ENCODE measurements at regions not wholly inside any gene's neighbourhood (a gene's known extent, or its start where the extent isn't known, plus 50 kb on each side); places are given as distances from the start of the nearest gene placed in this dataset.

DNA sequence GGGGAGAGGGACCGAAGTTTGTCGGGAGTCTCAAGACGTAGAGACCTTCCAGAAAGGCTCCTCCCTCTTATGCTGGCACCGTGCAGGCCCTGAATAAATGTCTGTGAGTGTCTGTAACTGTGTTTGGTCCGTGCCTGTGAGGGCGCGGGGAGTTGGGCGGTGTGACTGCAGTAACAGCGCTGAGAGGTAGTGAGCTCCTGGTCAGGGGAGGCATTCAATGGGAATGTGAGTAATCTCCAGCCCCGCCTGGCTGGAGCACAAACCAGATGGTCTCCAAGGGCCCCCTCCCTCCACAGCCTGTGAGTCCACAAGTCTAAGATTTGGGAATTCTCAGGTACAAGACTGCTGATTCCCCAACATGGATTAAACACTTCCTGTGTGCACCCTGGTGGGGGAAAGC is 100.0 kb downstream of the HMX1 start:
- DNase-seq (ENCODE audit: low spot score): no peak
- no peak overlapping the region for H3K27ac Mint-ChIP-seq (ENCODE audit: unreplicated experiment)
- H3K4me3 Mint-ChIP-seq (ENCODE audit: unreplicated experiment): no peak overlapping the region
- H3K9me3 Mint-ChIP-seq (ENCODE audit: unreplicated experiment): no peaks in the 10 kb centered on the region
- H3K4me1 Mint-ChIP-seq (ENCODE audit: unreplicated experiment): no peaks in the 10 kb centered on the region
- peaks cover 9% of the 10 kb centered on the region for H3K27me3 Mint-ChIP-seq (ENCODE audit: unreplicated experiment)
- TF ChIP-seq, protein P1, sequence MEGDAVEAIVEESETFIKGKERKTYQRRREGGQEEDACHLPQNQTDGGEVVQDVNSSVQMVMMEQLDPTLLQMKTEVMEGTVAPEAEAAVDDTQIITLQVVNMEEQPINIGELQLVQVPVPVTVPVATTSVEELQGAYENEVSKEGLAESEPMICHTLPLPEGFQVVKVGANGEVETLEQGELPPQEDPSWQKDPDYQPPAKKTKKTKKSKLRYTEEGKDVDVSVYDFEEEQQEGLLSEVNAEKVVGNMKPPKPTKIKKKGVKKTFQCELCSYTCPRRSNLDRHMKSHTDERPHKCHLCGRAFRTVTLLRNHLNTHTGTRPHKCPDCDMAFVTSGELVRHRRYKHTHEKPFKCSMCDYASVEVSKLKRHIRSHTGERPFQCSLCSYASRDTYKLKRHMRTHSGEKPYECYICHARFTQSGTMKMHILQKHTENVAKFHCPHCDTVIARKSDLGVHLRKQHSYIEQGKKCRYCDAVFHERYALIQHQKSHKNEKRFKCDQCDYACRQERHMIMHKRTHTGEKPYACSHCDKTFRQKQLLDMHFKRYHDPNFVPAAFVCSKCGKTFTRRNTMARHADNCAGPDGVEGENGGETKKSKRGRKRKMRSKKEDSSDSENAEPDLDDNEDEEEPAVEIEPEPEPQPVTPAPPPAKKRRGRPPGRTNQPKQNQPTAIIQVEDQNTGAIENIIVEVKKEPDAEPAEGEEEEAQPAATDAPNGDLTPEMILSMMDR (IDR thresholded peaks at IDR 0.05; ENCODE audit: unreplicated experiment): no peak
- no peaks in the 10 kb centered on the region for H3K36me3 Mint-ChIP-seq (ENCODE audit: low read depth, unreplicated experiment)

DNA sequence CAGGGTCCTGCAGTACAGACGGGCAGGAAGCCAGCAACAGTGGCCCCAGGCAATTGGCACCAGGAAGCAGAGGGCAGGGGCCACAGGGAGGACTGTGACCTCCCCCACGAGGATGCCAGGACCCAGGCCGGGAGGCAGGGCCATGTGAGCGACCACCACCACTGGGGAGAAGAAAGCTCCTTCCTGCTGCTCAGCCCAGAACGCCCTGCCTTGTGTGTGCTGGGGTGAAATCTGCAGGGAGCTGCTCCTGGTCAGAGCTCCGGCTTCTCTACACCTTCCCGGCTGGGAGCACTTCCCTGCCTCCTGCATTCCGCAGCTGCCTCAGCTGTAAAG is 100.4 kb downstream of the HMX1 start:
- TF ChIP-seq, protein P1 (IDR thresholded peaks at IDR 0.05; ENCODE audit: unreplicated experiment): no peak
- H3K36me3 Mint-ChIP-seq (ENCODE audit: low read depth, unreplicated experiment): no peaks in the 10 kb centered on the region
- H3K27ac Mint-ChIP-seq (ENCODE audit: unreplicated experiment): no peak overlapping the region
- no peak for DNase-seq (ENCODE audit: low spot score)
- H3K27me3 Mint-ChIP-seq (ENCODE audit: unreplicated experiment): peaks cover 5% of the 10 kb centered on the region
- no peaks in the 10 kb centered on the region for H3K4me1 Mint-ChIP-seq (ENCODE audit: unreplicated experiment)
- H3K4me3 Mint-ChIP-seq (ENCODE audit: unreplicated experiment): no peak overlapping the region
- H3K9me3 Mint-ChIP-seq (ENCODE audit: unreplicated experiment): no peaks in the 10 kb centered on the region

DNA sequence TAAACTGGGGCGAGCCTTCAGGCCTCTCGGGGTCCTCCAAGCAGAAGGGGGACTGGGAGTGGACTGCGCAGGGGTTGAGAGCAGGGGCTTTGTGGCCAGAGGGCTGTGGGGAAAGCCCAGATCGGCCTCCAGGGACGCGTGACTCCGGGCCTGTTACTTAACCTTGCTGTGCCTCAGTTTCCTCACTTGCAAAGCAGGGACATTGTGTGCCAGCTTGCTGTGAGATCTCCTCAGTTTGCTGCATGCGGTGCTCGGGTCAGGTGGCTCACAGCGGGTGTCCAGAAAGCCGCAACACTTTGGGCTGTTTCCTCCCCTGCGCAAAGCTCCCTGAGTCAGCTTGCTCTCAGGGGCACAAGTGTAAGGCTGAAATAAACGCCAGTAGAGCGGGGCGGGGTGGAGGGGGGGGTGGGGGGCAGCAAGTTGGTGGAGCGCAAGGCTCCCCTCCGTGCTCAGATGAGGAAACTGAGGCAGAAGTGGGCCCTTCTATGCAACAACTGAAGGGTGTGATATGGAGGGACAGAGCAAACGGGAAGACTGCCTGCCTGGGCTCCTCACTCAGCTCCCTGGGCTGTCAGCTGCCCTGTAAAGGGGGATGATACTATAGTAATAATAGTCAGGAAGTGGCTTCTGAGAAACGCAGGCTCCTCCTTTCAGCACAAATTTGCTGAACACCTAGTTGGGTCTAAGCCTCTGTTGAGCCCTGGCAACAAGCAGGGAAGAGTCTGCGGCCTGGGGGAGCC is 101.0 kb downstream of the HMX1 start:
- no peak for DNase-seq (ENCODE audit: low spot score)
- H3K9me3 Mint-ChIP-seq (ENCODE audit: unreplicated experiment): no peaks in the 10 kb centered on the region
- no peak overlapping the region for H3K4me3 Mint-ChIP-seq (ENCODE audit: unreplicated experiment)
- no peak overlapping the region for H3K27ac Mint-ChIP-seq (ENCODE audit: unreplicated experiment)
- no peaks in the 10 kb centered on the region for H3K36me3 Mint-ChIP-seq (ENCODE audit: low read depth, unreplicated experiment)
- H3K4me1 Mint-ChIP-seq (ENCODE audit: unreplicated experiment): no peaks in the 10 kb centered on the region
- TF ChIP-seq, protein P1 (IDR thresholded peaks at IDR 0.05; ENCODE audit: unreplicated experiment): no peak
- peaks cover 5% of the 10 kb centered on the region for H3K27me3 Mint-ChIP-seq (ENCODE audit: unreplicated experiment)

DNA sequence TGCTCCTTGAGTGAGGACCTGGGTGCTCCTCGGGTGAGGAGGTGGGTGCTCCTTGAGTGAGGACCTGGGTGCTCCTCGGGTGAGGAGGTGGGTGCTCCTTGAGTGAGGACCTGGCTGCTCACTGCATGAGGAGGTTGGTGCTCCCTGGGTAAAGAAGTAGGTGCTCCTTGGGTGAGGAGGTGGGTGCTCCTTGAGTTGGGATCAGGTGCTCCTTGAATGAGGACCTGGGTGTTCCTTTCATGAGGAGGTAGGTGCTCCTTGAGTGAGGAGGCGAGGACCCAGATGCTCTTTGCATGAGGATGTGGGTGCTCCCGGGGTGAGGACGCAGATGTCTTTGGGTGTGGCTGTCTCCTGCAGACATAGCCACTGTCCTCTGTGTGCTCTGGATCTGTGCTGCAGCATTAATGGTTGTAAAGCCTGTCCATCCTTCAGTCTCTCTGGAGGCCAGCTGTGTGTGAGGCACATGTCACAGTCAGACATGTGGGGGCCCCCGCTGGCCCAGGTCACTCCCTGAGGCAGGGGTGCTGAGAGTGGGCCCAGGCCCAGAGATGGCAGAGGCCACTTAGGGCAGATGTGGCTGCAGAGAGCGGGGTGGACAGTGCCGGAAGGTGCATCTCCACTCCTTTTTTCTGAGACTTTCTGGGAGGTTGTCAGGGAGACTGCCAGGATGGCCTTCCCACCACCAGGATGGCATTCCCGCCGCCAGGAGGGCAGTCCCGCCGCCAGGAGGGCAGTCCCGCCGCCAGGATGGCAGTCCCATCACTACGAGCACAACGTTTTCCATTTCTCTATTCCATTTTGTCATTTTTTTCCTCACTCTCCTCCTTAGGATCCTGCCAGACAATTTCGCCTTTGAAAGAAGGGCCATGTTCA is 101.8 kb downstream of the HMX1 start:
- H3K9me3 Mint-ChIP-seq (ENCODE audit: unreplicated experiment): no peaks in the 10 kb centered on the region
- H3K27me3 Mint-ChIP-seq (ENCODE audit: unreplicated experiment): peaks cover 5% of the 10 kb centered on the region
- H3K27ac Mint-ChIP-seq (ENCODE audit: unreplicated experiment): no peak overlapping the region
- no peaks in the 10 kb centered on the region for H3K4me1 Mint-ChIP-seq (ENCODE audit: unreplicated experiment)
- TF ChIP-seq, protein P1 (IDR thresholded peaks at IDR 0.05; ENCODE audit: unreplicated experiment): no peak
- no peak for DNase-seq (ENCODE audit: low spot score)
- H3K36me3 Mint-ChIP-seq (ENCODE audit: low read depth, unreplicated experiment): no peaks in the 10 kb centered on the region
- no peak overlapping the region for H3K4me3 Mint-ChIP-seq (ENCODE audit: unreplicated experiment)

All from endothelial cell (in vitro differentiated cells).